ENCODE measurements at regions not wholly inside any gene's neighbourhood (a gene's known extent, or its start where the extent isn't known, plus 50 kb on each side); places are given as distances from the start of the nearest gene placed in this dataset.

DNA sequence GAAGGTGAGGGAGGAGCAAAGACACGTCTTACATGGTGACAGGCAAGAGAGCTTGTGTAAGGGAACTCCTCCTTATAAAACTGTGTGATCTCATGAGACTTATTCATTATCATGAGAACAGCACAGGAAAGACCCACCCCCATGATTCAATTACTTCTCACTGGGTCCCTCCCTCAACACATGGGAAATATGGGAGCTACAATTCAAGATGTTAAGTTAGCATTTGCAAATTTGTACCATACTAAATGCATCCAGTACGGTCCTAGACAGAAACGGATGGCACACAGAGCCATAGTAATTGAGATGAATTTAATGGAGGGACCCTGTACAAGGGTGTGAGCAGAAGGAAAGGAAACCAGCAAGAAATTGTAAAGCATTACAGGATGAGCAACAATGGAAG lies 765.8 kb upstream of the API5 start:
- intact Hi-C loops (cut with DNase I) = no loop called here
- Histone ChIP-seq H3K9ac (ENCODE audit: low read depth in 2 of 2, low read length in 2 of 2) (no peak overlapping the region), H3K27ac (no peak overlapping the region), H3K4me3 (no peak overlapping the region), H3K9me3 (no peaks in the 10 kb centered on the region), H3K36me3 (no peaks in the 10 kb centered on the region), H3K27me3 (no peaks in the 10 kb centered on the region), H3K4me1 (no peaks in the 10 kb centered on the region)
- DNase-seq = no peak
- TF ChIP-seq, protein P1, sequence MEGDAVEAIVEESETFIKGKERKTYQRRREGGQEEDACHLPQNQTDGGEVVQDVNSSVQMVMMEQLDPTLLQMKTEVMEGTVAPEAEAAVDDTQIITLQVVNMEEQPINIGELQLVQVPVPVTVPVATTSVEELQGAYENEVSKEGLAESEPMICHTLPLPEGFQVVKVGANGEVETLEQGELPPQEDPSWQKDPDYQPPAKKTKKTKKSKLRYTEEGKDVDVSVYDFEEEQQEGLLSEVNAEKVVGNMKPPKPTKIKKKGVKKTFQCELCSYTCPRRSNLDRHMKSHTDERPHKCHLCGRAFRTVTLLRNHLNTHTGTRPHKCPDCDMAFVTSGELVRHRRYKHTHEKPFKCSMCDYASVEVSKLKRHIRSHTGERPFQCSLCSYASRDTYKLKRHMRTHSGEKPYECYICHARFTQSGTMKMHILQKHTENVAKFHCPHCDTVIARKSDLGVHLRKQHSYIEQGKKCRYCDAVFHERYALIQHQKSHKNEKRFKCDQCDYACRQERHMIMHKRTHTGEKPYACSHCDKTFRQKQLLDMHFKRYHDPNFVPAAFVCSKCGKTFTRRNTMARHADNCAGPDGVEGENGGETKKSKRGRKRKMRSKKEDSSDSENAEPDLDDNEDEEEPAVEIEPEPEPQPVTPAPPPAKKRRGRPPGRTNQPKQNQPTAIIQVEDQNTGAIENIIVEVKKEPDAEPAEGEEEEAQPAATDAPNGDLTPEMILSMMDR (IDR thresholded peaks at IDR 0.05) = no peak

DNA sequence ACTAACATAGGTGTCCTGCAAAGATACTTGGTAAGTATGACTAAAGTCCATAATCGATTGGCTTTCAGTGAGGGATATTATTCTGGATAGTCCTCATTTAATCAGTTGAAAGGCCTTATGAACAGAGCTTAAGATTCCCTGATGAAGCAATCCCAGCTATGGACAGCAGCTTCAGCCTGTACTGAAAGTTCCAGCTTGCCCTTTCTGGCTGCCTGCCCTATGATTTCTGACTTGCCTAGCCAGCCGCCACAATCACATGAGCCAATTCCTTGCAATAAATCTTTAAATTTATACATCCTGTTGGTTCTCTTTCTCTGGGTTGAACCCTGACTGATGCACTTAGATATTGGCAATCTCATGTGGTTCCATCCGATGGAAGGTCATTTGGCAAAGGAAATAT lies 759.0 kb upstream of the API5 start:
- no peak overlapping the region for H3K9ac ChIP-seq (ENCODE audit: low read depth in 2 of 2, low read length in 2 of 2)
- H3K27me3 ChIP-seq = no peaks in the 10 kb centered on the region
- no peaks in the 10 kb centered on the region for H3K4me1 ChIP-seq
- no peak overlapping the region for H3K27ac ChIP-seq
- no peak overlapping the region for H3K4me3 ChIP-seq
- intact Hi-C loops (cut with DNase I) = no loop called here
- DNase-seq = no peak
- no peaks in the 10 kb centered on the region for H3K36me3 ChIP-seq
- TF ChIP-seq, protein P1 (IDR thresholded peaks at IDR 0.05) = no peak
- no peaks in the 10 kb centered on the region for H3K9me3 ChIP-seq

DNA sequence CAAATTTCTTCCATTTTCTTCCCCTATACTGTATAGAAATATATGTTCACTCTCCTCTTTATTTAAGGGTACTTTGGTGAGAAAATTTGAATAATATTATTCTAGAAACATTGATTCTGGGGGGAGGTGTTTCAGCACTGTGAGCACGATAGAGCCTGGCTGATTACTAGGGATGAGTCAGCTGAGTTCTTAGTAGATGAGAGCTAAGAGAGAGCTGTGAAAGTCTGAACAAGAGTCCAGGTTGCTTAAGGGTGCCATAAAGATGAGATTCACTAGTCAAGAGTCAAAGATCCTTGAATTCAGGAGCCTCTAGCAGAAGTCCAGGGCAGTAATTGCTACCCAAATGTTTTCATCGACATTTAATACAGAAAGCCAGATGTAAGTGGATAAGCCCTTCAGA lies 756.6 kb upstream of the API5 start:
- no peak for DNase-seq

DNA sequence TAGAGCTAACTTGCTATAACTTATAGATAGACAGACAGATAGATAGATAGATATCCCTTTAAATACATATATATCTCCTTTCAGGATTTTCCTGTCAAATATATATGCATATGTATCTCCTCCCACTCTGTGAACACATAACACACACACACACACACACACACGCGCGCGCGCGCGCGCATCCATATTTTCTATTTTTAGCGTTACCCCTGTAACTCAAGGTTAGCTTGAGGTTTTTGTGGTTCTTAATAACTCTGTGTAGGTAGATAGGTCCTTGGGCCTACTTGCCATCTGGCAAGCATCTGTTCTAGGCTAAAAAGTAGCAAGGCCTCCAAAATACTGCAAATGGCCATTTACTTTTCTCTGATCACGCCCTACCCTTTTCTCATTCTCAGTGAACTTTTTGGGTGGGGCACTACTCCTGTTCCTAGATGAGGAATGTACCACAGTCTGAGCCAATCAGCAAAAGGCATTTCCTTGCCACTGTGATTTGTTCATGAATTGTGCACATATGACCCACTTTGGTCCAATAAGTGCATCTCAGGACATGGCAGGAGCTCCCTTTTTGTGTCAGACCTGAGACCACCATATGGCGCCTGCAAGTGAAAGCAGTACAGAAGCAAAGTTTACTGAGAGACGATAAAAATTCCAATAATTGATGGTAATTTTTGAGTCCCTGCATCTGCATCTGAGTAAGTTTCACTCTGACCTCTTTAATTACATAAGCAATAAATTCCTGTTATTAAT lies 740.5 kb upstream of the API5 start:
- no peaks in the 10 kb centered on the region for H3K27me3 ChIP-seq

More for the DNA sequence above, 756.6 kb upstream of the API5 start:
- intact Hi-C loops (cut with DNase I) = no loop called here
- H3K9ac ChIP-seq (ENCODE audit: low read depth in 2 of 2, low read length in 2 of 2) = no peak overlapping the region
- H3K9me3 ChIP-seq = no peaks in the 10 kb centered on the region
- no peak overlapping the region for H3K4me3 ChIP-seq
- no peaks in the 10 kb centered on the region for H3K27me3 ChIP-seq
- TF ChIP-seq, protein P1 (IDR thresholded peaks at IDR 0.05) = no peak
- no peaks in the 10 kb centered on the region for H3K36me3 ChIP-seq
- H3K27ac ChIP-seq = no peak overlapping the region
- no peaks in the 10 kb centered on the region for H3K4me1 ChIP-seq

DNA sequence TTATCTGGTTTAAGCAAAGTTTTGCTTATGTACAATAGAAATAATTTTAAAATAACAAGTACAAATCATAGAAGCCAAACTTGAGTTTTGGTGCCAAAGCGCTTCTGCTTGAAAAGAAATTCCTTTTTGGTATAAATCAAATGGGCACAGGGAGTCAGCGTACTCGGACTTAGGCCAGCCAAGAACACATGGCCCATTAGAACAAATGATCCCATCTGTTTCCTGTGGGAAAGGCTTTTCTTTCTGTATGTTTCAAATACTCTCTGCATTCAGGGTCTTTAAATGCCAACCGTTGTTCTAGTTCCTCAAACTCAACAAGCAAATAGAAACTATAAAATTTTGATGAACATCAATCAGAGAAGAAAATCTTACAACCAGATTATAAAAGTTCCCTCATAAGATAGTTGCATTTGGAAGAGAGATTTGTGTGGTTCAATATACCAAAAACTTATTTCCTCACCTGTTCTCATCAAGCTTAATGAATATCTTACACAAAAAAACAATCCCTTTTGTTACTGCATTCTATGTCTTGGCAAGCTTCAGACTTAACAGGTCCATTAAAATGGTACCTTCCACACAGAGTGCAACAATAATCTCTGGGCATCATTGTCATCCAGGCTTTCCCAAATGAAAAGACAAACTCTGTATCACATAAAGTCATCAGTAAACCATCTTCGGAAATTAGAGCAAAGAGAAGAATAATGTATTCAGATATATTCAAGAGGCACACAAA lies 739.8 kb upstream of the API5 start:
- no peaks in the 10 kb centered on the region for H3K27me3 ChIP-seq
- H3K27ac ChIP-seq = no peak overlapping the region
- no peaks in the 10 kb centered on the region for H3K4me1 ChIP-seq
- intact Hi-C loops (cut with DNase I) = no loop called here
- H3K4me3 ChIP-seq = no peak overlapping the region
- TF ChIP-seq, protein P1 (IDR thresholded peaks at IDR 0.05) = no peak
- DNase-seq = no peak
- no peaks in the 10 kb centered on the region for H3K36me3 ChIP-seq
- H3K9me3 ChIP-seq = no peaks in the 10 kb centered on the region
- H3K9ac ChIP-seq (ENCODE audit: low read depth in 2 of 2, low read length in 2 of 2) = no peak overlapping the region

More for the DNA sequence above, 740.5 kb upstream of the API5 start:
- H3K36me3 ChIP-seq = no peaks in the 10 kb centered on the region
- DNase-seq = no peak
- H3K9me3 ChIP-seq = no peaks in the 10 kb centered on the region
- intact Hi-C loops (cut with DNase I) = no loop called here
- no peaks in the 10 kb centered on the region for H3K4me1 ChIP-seq
- no peak overlapping the region for H3K4me3 ChIP-seq
- no peak overlapping the region for H3K27ac ChIP-seq
- TF ChIP-seq, protein P1 (IDR thresholded peaks at IDR 0.05) = no peak
- no peak overlapping the region for H3K9ac ChIP-seq (ENCODE audit: low read depth in 2 of 2, low read length in 2 of 2)
